ENCODE measurements at regions not wholly inside any gene's neighbourhood (a gene's known extent, or its start where the extent isn't known, plus 50 kb on each side); places are given as distances from the start of the nearest gene placed in this dataset.

- H2AFZ ChIP-seq (ENCODE audit: control insufficient read depth, low read length) = no peak overlapping the region
- no peak for FAIRE-seq
- H3K4me3 ChIP-seq (ENCODE audit: control insufficient read depth in 2 of 3, extremely low read depth in 1 of 3, insufficient read depth in 2 of 3, low read depth in 1 of 3, low read length in 3 of 3) = no peak overlapping the region
- DNase-seq (ENCODE audit: low read depth, low spot score) = no peak
- H3K36me3 ChIP-seq (ENCODE audit: control insufficient read depth in 2 of 2, extremely low read depth in 1 of 2, insufficient read depth in 2 of 2, low read length in 2 of 2) = no peaks in the 10 kb centered on the region
- no peak overlapping the region for H3K27ac ChIP-seq (ENCODE audit: control insufficient read depth, insufficient read depth, low read length)
- H3K4me1 ChIP-seq (ENCODE audit: control insufficient read depth, extremely low read depth, insufficient read depth, low read length) = no peaks in the 10 kb centered on the region
- no peak for TF ChIP-seq EZH2 (IDR thresholded peaks at IDR 0.05; ENCODE audit: low read length)
- TF ChIP-seq CTCF (optimal IDR thresholded peaks at IDR 0.05 in 1 of 3, IDR thresholded peaks at IDR 0.05 in 1 of 3, conservative IDR thresholded peaks at IDR 0.05 in 1 of 3; ENCODE audit: extremely low read depth in 1 of 3, insufficient read depth in 2 of 3, low read length in 3 of 3) = no peak
- H3K9ac ChIP-seq (ENCODE audit: control insufficient read depth, extremely low read depth, insufficient read depth, low read length) = no peak overlapping the region
- no peak overlapping the region for H3K4me2 ChIP-seq (ENCODE audit: control insufficient read depth, extremely low read depth, insufficient read depth, low read depth, low read length)
- H3K79me2 ChIP-seq (ENCODE audit: control insufficient read depth, insufficient read depth, low read length) = no peaks in the 10 kb centered on the region
- no peaks in the 10 kb centered on the region for H3K9me3 ChIP-seq (ENCODE audit: control insufficient read depth, low read depth, low read length)
- no peaks in the 10 kb centered on the region for H3K27me3 ChIP-seq (ENCODE audit: control insufficient read depth, extremely low read depth, insufficient read depth, low read length)
- no peaks in the 10 kb centered on the region for H4K20me1 ChIP-seq (ENCODE audit: control insufficient read depth, extremely low read depth, insufficient read depth, low read length)
- dilution Hi-C loops (cut with MboI; ENCODE audit: extremely low pct_ligation_motif_present, low sequenced_read_pairs) = no loop called here
- no peaks in the 10 kb centered on the region for H3K9me1 ChIP-seq (ENCODE audit: control insufficient read depth, extremely low read depth, insufficient read depth, low read length)
These were observed 685.6 kb upstream of the NXPH2 start for GRCh38 chr2:139465789-139466188.

GRCh38 chr2:139457873-139458272, 677.7 kb upstream of the NXPH2 start:
- no peak overlapping the region for H3K4me2 ChIP-seq (ENCODE audit: control insufficient read depth, extremely low read depth, insufficient read depth, low read depth, low read length)
- no peaks in the 10 kb centered on the region for H4K20me1 ChIP-seq (ENCODE audit: control insufficient read depth, extremely low read depth, insufficient read depth, low read length)
- no peaks in the 10 kb centered on the region for H3K4me1 ChIP-seq (ENCODE audit: control insufficient read depth, extremely low read depth, insufficient read depth, low read length)
- DNase-seq (ENCODE audit: low read depth, low spot score) (no peak), FAIRE-seq (no peak)
- no peaks in the 10 kb centered on the region for H3K79me2 ChIP-seq (ENCODE audit: control insufficient read depth, insufficient read depth, low read length)
- H3K9me3 ChIP-seq (ENCODE audit: control insufficient read depth, low read depth, low read length) = no peaks in the 10 kb centered on the region
- H3K27me3 ChIP-seq (ENCODE audit: control insufficient read depth, extremely low read depth, insufficient read depth, low read length) = no peaks in the 10 kb centered on the region
- dilution Hi-C loops (cut with MboI; ENCODE audit: extremely low pct_ligation_motif_present, low sequenced_read_pairs) = no loop called here
- no peaks in the 10 kb centered on the region for H3K9me1 ChIP-seq (ENCODE audit: control insufficient read depth, extremely low read depth, insufficient read depth, low read length)
- no peak overlapping the region for H3K4me3 ChIP-seq (ENCODE audit: control insufficient read depth in 2 of 3, extremely low read depth in 1 of 3, insufficient read depth in 2 of 3, low read depth in 1 of 3, low read length in 3 of 3)
- no peak overlapping the region for H2AFZ ChIP-seq (ENCODE audit: control insufficient read depth, low read length)
- no peak overlapping the region for H3K9ac ChIP-seq (ENCODE audit: control insufficient read depth, extremely low read depth, insufficient read depth, low read length)
- no peaks in the 10 kb centered on the region for H3K36me3 ChIP-seq (ENCODE audit: control insufficient read depth in 2 of 2, extremely low read depth in 1 of 2, insufficient read depth in 2 of 2, low read length in 2 of 2)
- TF ChIP-seq EZH2 (IDR thresholded peaks at IDR 0.05; ENCODE audit: low read length) = no peak
- no peak for TF ChIP-seq CTCF (optimal IDR thresholded peaks at IDR 0.05 in 1 of 3, IDR thresholded peaks at IDR 0.05 in 1 of 3, conservative IDR thresholded peaks at IDR 0.05 in 1 of 3; ENCODE audit: extremely low read depth in 1 of 3, insufficient read depth in 2 of 3, low read length in 3 of 3)
- H3K27ac ChIP-seq (ENCODE audit: control insufficient read depth, insufficient read depth, low read length) = no peak overlapping the region
